ENCODE measurements at regions not wholly inside any gene's neighbourhood (a gene's known extent, or its start where the extent isn't known, plus 50 kb on each side); places are given as distances from the start of the nearest gene placed in this dataset.

GRCh38 chr4:164483711-164484110 is 270.2 kb upstream of the SMIM31 start:
- in situ Hi-C loops (cut with MboI; ENCODE audit: low pct_unique_long_range_greater_than_20kb, low sequenced_read_pairs, unreplicated experiment), result no loop called here
- DNase-seq (ENCODE audit: low spot score), result no peak
- TF ChIP-seq CTCF (IDR thresholded peaks at IDR 0.05; ENCODE audit: extremely low read depth, insufficient read depth, missing control alignments), result no peak

- DNase-seq (ENCODE audit: low spot score), result no peak
- in situ Hi-C loops (cut with MboI; ENCODE audit: low pct_unique_long_range_greater_than_20kb, low sequenced_read_pairs, unreplicated experiment), result no loop called here
- no peak for TF ChIP-seq CTCF (IDR thresholded peaks at IDR 0.05; ENCODE audit: extremely low read depth, insufficient read depth, missing control alignments)
Observed at GRCh38 chr4:164484551-164484950, 269.4 kb upstream of the SMIM31 start.

- in situ Hi-C loops (cut with MboI; ENCODE audit: low pct_unique_long_range_greater_than_20kb, low sequenced_read_pairs, unreplicated experiment), result no loop called here
- TF ChIP-seq CTCF (IDR thresholded peaks at IDR 0.05; ENCODE audit: extremely low read depth, insufficient read depth, missing control alignments), result no peak
- DNase-seq (ENCODE audit: low spot score), result no peak
Observed at GRCh38 chr4:164485136-164485535, 268.8 kb upstream of the SMIM31 start.

- DNase-seq (ENCODE audit: low spot score), result no peak
- no peak for TF ChIP-seq CTCF (IDR thresholded peaks at IDR 0.05; ENCODE audit: extremely low read depth, insufficient read depth, missing control alignments)
- in situ Hi-C loops (cut with MboI; ENCODE audit: low pct_unique_long_range_greater_than_20kb, low sequenced_read_pairs, unreplicated experiment), result no loop called here
Observed at GRCh38 chr4:164488114-164488513, 265.8 kb upstream of the SMIM31 start.

GRCh38 chr4:164501074-164501473 is 252.9 kb upstream of the SMIM31 start:
- TF ChIP-seq CTCF (IDR thresholded peaks at IDR 0.05; ENCODE audit: extremely low read depth, insufficient read depth, missing control alignments), result no peak
- in situ Hi-C loops (cut with MboI; ENCODE audit: low pct_unique_long_range_greater_than_20kb, low sequenced_read_pairs, unreplicated experiment), result no loop called here

GRCh38 chr4:164503874-164504273 is 250.1 kb upstream of the SMIM31 start:
- in situ Hi-C loops (cut with MboI; ENCODE audit: low pct_unique_long_range_greater_than_20kb, low sequenced_read_pairs, unreplicated experiment), result no loop called here
- DNase-seq (ENCODE audit: low spot score), result no peak
- TF ChIP-seq CTCF (IDR thresholded peaks at IDR 0.05; ENCODE audit: extremely low read depth, insufficient read depth, missing control alignments), result no peak

More at GRCh38 chr4:164501074-164501473, 252.9 kb upstream of the SMIM31 start:
- DNase-seq (ENCODE audit: low spot score), result no peak

GRCh38 chr4:164508097-164508496 is 245.8 kb upstream of the SMIM31 start:
- in situ Hi-C loops (cut with MboI; ENCODE audit: low pct_unique_long_range_greater_than_20kb, low sequenced_read_pairs, unreplicated experiment), result no loop called here
- DNase-seq (ENCODE audit: low spot score), result no peak
- TF ChIP-seq CTCF (IDR thresholded peaks at IDR 0.05; ENCODE audit: extremely low read depth, insufficient read depth, missing control alignments), result no peak

All from GM13977 (cell line).